ENCODE measurements at regions not wholly inside any gene's neighbourhood (a gene's known extent, or its start where the extent isn't known, plus 50 kb on each side); places are given as distances from the start of the nearest gene placed in this dataset.

DNA sequence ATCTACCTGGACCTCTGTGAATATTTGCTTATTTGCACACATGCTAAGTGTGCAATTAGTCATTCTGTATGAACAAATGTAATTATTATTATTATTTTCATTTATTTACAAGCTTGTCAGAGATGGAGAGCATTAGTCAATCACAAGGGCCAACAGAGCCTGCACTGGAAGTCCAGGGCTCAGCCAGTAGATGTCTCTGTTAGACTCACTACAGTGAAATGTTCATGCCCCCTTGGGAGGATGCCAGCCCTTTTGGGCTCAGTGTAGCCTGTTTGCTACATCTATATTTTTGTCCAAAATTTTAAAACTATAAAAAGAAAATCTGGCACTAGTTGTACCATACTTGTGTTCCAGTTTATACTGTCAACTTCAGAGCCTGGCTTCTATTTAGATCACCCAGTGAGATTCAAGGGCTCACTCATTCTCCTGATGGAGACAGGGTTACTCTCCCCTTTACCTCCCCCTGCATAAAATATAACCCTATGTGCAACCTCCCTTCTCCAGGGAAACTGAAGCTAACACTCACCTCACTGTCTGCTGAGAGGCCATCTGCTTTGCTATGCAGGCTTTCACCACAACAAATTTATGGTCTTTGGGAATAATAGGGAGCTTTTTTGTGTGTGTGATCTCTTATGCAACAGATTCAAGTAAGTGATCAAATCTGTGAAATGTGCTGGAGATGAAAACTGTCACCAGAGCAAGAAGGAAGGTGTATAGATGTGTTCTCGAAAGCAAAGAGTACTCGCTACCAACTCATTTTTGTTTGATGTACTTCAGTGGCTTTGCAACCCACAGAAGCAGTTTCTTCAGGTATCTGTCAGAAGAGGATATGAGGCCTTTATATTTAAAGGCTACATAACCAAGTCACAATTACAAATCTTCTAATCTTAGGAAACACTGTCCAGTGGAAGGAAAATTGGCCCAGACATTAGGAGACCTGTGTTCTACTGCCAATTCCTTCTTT is 99.9 kb upstream of the TLE4 start:
- peaks cover 0 to 3% (median 2%) of the 10 kb centered on the region in 3 donors for H3K27me3 Mint-ChIP-seq (ENCODE audit: low read depth in 3 of 3)
- H4K20me1 ChIP-seq (ENCODE audit: insufficient read depth, low read length): no peaks in the 10 kb centered on the region
- no peaks in the 10 kb centered on the region for H3K36me3 Mint-ChIP-seq
- no peak overlapping the region for H2AFZ ChIP-seq (ENCODE audit: insufficient read depth, low read depth, low read length, poor library complexity, severe bottlenecking)
- no peak overlapping the region for H3K4me3 Mint-ChIP-seq
- H3K9ac ChIP-seq (ENCODE audit: insufficient read depth, low read length, poor library complexity, severe bottlenecking): no peak overlapping the region
- no peak overlapping the region for H3K4me3 ChIP-seq (replicated peaks in 1 of 3; ENCODE audit: low read depth in 2 of 3, low read length in 3 of 3)
- no peaks in the 10 kb centered on the region for H3K9me3 ChIP-seq (replicated peaks in 1 of 2; ENCODE audit: control insufficient read depth in 1 of 2, insufficient read depth in 1 of 2, low read length in 2 of 2)
- intact Hi-C loops (cut with micrococcal nuclease): no loop called here
- H3K4me2 ChIP-seq (replicated peaks; ENCODE audit: extremely low read depth, low read length, poor library complexity, severe bottlenecking): no peak overlapping the region
- no peaks in the 10 kb centered on the region for H3K36me3 ChIP-seq (replicated peaks in 1 of 2; ENCODE audit: control insufficient read depth in 1 of 2, insufficient read depth in 2 of 2, low read length in 2 of 2)
- TF ChIP-seq, protein P1, sequence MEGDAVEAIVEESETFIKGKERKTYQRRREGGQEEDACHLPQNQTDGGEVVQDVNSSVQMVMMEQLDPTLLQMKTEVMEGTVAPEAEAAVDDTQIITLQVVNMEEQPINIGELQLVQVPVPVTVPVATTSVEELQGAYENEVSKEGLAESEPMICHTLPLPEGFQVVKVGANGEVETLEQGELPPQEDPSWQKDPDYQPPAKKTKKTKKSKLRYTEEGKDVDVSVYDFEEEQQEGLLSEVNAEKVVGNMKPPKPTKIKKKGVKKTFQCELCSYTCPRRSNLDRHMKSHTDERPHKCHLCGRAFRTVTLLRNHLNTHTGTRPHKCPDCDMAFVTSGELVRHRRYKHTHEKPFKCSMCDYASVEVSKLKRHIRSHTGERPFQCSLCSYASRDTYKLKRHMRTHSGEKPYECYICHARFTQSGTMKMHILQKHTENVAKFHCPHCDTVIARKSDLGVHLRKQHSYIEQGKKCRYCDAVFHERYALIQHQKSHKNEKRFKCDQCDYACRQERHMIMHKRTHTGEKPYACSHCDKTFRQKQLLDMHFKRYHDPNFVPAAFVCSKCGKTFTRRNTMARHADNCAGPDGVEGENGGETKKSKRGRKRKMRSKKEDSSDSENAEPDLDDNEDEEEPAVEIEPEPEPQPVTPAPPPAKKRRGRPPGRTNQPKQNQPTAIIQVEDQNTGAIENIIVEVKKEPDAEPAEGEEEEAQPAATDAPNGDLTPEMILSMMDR (IDR thresholded peaks at IDR 0.05): no peak
- H3K27ac ChIP-seq (ENCODE audit: low read depth in 1 of 2, low read length in 2 of 2): no peak overlapping the region
- H3K27me3 ChIP-seq (ENCODE audit: control insufficient read depth in 2 of 2, insufficient read depth in 2 of 2, low read length in 2 of 2): no peaks in the 10 kb centered on the region
- H3K79me2 ChIP-seq (ENCODE audit: insufficient read depth, low read length): no peaks in the 10 kb centered on the region
- no peaks in the 10 kb centered on the region for H3K4me1 ChIP-seq (ENCODE audit: control insufficient read depth in 1 of 2, insufficient read depth in 2 of 2, low read length in 2 of 2)
- H3K4me1 Mint-ChIP-seq: no peaks in the 10 kb centered on the region
- peaks cover 0 to 4% (median 3%) of the 10 kb centered on the region in 7 donors for H3K9me3 Mint-ChIP-seq
- no peak overlapping the region for H3K27ac Mint-ChIP-seq
- no CpG with 5 or more reads among the region's 2 CpGs for WGBS (ENCODE audit: insufficient coverage)
- DNase-seq: no peak

DNA sequence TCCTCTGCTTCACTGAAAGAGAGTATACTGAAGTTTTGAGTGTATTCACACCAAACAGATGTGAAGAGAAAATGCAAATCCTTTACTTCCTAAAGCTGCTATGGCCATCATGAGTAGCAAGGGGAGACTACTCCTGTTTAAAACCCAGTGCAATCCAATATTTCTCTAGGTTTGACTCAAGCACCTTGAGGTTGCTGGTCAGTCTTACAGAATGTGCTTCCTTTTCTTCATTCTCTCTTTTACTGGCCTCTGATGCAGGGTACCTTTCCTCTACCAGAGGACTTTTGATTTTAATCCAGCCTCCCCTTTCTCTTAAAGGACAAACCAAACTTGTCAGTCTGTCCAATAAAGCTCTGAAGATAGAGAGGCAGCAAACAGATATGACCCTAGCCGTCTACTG is 98.1 kb upstream of the TLE4 start:
- Histone ChIP-seq H3K27me3 (ENCODE audit: control insufficient read depth in 2 of 2, insufficient read depth in 2 of 2, low read length in 2 of 2) (no peaks in the 10 kb centered on the region), H3K9me3 (replicated peaks in 1 of 2; ENCODE audit: control insufficient read depth in 1 of 2, insufficient read depth in 1 of 2, low read length in 2 of 2) (no peaks in the 10 kb centered on the region), H3K4me3 (replicated peaks in 1 of 3; ENCODE audit: low read depth in 2 of 3, low read length in 3 of 3) (no peak overlapping the region), H3K36me3 (replicated peaks in 1 of 2; ENCODE audit: control insufficient read depth in 1 of 2, insufficient read depth in 2 of 2, low read length in 2 of 2) (no peaks in the 10 kb centered on the region), H3K9ac (ENCODE audit: insufficient read depth, low read length, poor library complexity, severe bottlenecking) (no peak overlapping the region), H3K27ac (ENCODE audit: low read depth in 1 of 2, low read length in 2 of 2) (no peak overlapping the region), H3K4me2 (replicated peaks; ENCODE audit: extremely low read depth, low read length, poor library complexity, severe bottlenecking) (no peak overlapping the region), H4K20me1 (ENCODE audit: insufficient read depth, low read length) (no peaks in the 10 kb centered on the region), H3K79me2 (ENCODE audit: insufficient read depth, low read length) (no peaks in the 10 kb centered on the region), H2AFZ (ENCODE audit: insufficient read depth, low read depth, low read length, poor library complexity, severe bottlenecking) (no peak overlapping the region), H3K4me1 (ENCODE audit: control insufficient read depth in 1 of 2, insufficient read depth in 2 of 2, low read length in 2 of 2) (no peaks in the 10 kb centered on the region)
- peaks cover 0 to 4% (median 0%) of the 10 kb centered on the region in 7 donors for H3K9me3 Mint-ChIP-seq
- H3K27ac Mint-ChIP-seq: no peak overlapping the region
- peaks cover 0 to 2% (median 0%) of the 10 kb centered on the region in 3 donors for H3K27me3 Mint-ChIP-seq (ENCODE audit: low read depth in 3 of 3)
- no peak for DNase-seq
- H3K4me3 Mint-ChIP-seq: no peak overlapping the region
- peaks cover 2% of the 10 kb centered on the region for H3K4me1 Mint-ChIP-seq
- H3K36me3 Mint-ChIP-seq: no peaks in the 10 kb centered on the region
- intact Hi-C loops (cut with micrococcal nuclease): no loop called here
- TF ChIP-seq, protein P1 (IDR thresholded peaks at IDR 0.05): no peak
- WGBS (ENCODE audit: insufficient coverage): no CpG with 5 or more reads among the region's 1 CpG

All from CD14-positive monocyte (primary cell).